ENCODE measurements at regions not wholly inside any gene's neighbourhood (a gene's known extent, or its start where the extent isn't known, plus 50 kb on each side); places are given as distances from the start of the nearest gene placed in this dataset.
A peak's percentile ranks its signal among the peaks of the same experiment; 100 is the strongest.

GRCh38 chr21:14673649-14674048, 127.5 kb upstream of the SAMSN1 start:
- intact Hi-C loops (cut with micrococcal nuclease): no loop called here
- Histone ChIP-seq H3K27me3 (ENCODE audit: control insufficient read depth in 2 of 2, insufficient read depth in 2 of 2, low read length in 2 of 2) (no peaks in the 10 kb centered on the region), H3K27ac (ENCODE audit: extremely low read depth, low read depth, low read length) (no peak overlapping the region), H3K4me3 (no peak overlapping the region), H3K4me2 (ENCODE audit: insufficient read depth, low read length) (no peak overlapping the region), H3K9me1 (ENCODE audit: control insufficient read depth, insufficient read depth, low read length) (no peaks in the 10 kb centered on the region), H3K36me3 (ENCODE audit: control insufficient read depth, insufficient read depth, low read length) (no peaks in the 10 kb centered on the region), H3K79me2 (ENCODE audit: control insufficient read depth, insufficient read depth, low read length) (no peaks in the 10 kb centered on the region), H3K4me1 (replicated peaks in 1 of 2; ENCODE audit: control insufficient read depth in 2 of 2, insufficient read depth in 2 of 2, low read length in 2 of 2) (peaks cover 8 to 55% of the 10 kb centered on the region in 2 experiments), H3K9me3 (replicated peaks; ENCODE audit: control insufficient read depth, insufficient read depth, low read depth, low read length) (0 out of 2 replicates have a peak, but pooled peaks cover 4% of the 10 kb centered on the region), H3K9ac (ENCODE audit: insufficient read depth in 1 of 2, low read depth in 2 of 2, low read length in 2 of 2) (no peak overlapping the region), H2AFZ (ENCODE audit: low read depth, low read length) (peak overlapping the region; percentile 8; the same call in 1 of the 2 replicates), H4K20me1 (replicated peaks; ENCODE audit: control insufficient read depth, insufficient read depth, low read length) (no peaks in the 10 kb centered on the region)
- no peak for FAIRE-seq
- POLR2A ChIA-PET: interaction anchor here (0.8 kb wide), 1 partner anchor 18 kb away, joined by 6 read pairs; no protein-coding TSS in a partner anchor
- BruUV-seq (replicated peaks): no TSS peak
- in situ Hi-C loops (cut with MboI): loop anchor here (25.0 kb wide), 1 partner anchor 1186 kb away; no protein-coding TSS in a partner anchor
- peak in 2 of 4 experiments; percentile 39 to 85 for DNase-seq (ENCODE audit: extremely low read depth in 1 of 4, low spot score in 3 of 4)
- 0% methylated on average over 3 of the region's 3 CpGs for WGBS (ENCODE audit: insufficient coverage, low coverage, missing lambda C conversion rate)
- CTCF ChIA-PET (ENCODE audit: low intra/inter-chr PET ratio): no interaction called here
- ATAC-seq: peak; percentile 36
- TF ChIP-seq MAFK (IDR thresholded peaks at IDR 0.05; ENCODE audit: low read length) (no peak), POLR2G (IDR thresholded peaks at IDR 0.05; ENCODE audit: low read depth, low read length) (no peak), JUND (IDR thresholded peaks at IDR 0.05; ENCODE audit: borderline replicate concordance, low read depth, low read length) (peak; percentile 46; the same call in 1 of the 2 replicates), JUND (tag; IDR thresholded peaks at IDR 0.05; ENCODE audit: borderline replicate concordance, low read depth, low read length) (peak; percentile 42; the same call in 1 of the 3 replicates), DIDO1 (tag; IDR thresholded peaks at IDR 0.05; ENCODE audit: low read depth) (no peak), ATF4 (CRISPR knock-in tag; IDR thresholded peaks at IDR 0.05) (0 out of 2 replicates have a peak, but pooled peaks have one; percentile 25), ZNF583 (CRISPR knock-in tag; IDR thresholded peaks at IDR 0.05) (peak; percentile 69; the same call in 1 of the 2 replicates), RBM17 (IDR thresholded peaks at IDR 0.05; ENCODE audit: borderline replicate concordance, low read depth, low read length) (no peak), SNIP1 (IDR thresholded peaks at IDR 0.05; ENCODE audit: low read depth) (no peak), MYNN (IDR thresholded peaks at IDR 0.05) (no peak), MYNN (CRISPR knock-in tag; IDR thresholded peaks at IDR 0.05) (no peak), TCF3 (CRISPR knock-in tag; IDR thresholded peaks at IDR 0.05) (peak; percentile 84), L3MBTL2 (IDR thresholded peaks at IDR 0.05) (no peak), FOXA3 (CRISPR knock-in tag; conservative IDR thresholded peaks at IDR 0.05 in 1 of 2, IDR thresholded peaks at IDR 0.05 in 1 of 2) (no peak), HCFC1 (IDR thresholded peaks at IDR 0.05; ENCODE audit: low read depth, low read length) (no peak), ETV1 (tag; conservative IDR thresholded peaks at IDR 0.05; ENCODE audit: low read depth) (no peak), ETS2 (tag; IDR thresholded peaks at IDR 0.05; ENCODE audit: borderline replicate concordance, poor library complexity, severe bottlenecking) (no peak), ZNF224 (CRISPR knock-in tag; IDR thresholded peaks at IDR 0.05) (no peak), ZBTB12 (CRISPR knock-in tag; IDR thresholded peaks at IDR 0.05) (no peak; the same call in 1 of the 2 replicates), SMARCC2 (IDR thresholded peaks at IDR 0.05; ENCODE audit: low read depth) (peak; percentile 74), CBFA2T2 (conservative IDR thresholded peaks at IDR 0.05) (peak; percentile 96), KLF6 (CRISPR knock-in tag; IDR thresholded peaks at IDR 0.05; ENCODE audit: borderline replicate concordance) (no peak), SMAD1 (IDR thresholded peaks at IDR 0.05; ENCODE audit: low read depth, low read length, partially characterized antibody) (no peak), KDM2B (CRISPR knock-in tag; IDR thresholded peaks at IDR 0.05) (no peak), PRMT5 (CRISPR knock-in tag; IDR thresholded peaks at IDR 0.05) (no peak)

All from K562 (cell line).